GM12878 (cell line): ENCODE measurements at regions not wholly inside any gene's neighbourhood (a gene's known extent, or its start where the extent isn't known, plus 50 kb on each side); places are given as distances from the start of the nearest gene placed in this dataset.

Source experiments
- BCL3 ChIP-seq: IDR thresholded peaks from 2 replicates; pipeline ENCODE4 v1.6.1; 2011; ENCODE audit warnings: borderline replicate concordance, low read depth, mild to moderate bottlenecking, moderate library complexity, low read length; ENCODE audit not compliant: insufficient read depth, poor library complexity, severe bottlenecking
- CTCF ChIP-seq, 3 experiments: IDR thresholded peaks in 2 of 3; conservative IDR thresholded peaks in 1 of 3; 2 replicates each; pipeline ENCODE4 v1.5.1; 2011; ENCODE audit warnings: low read depth in 3 of 3, low read length in 3 of 3, mild to moderate bottlenecking in 3 of 3, control low read depth in 2 of 3, moderate library complexity in 2 of 3, inconsistent platforms in 1 of 3, mixed read lengths in 1 of 3; ENCODE audit not compliant: control insufficient read depth in 2 of 3, insufficient read depth in 1 of 3; ENCODE audit errors: extremely low read depth in 1 of 3
- EZH2 ChIP-seq: IDR thresholded peaks from 2 replicates; pipeline ENCODE4 v1.6.1; 2012; ENCODE audit warnings: low read depth, mild to moderate bottlenecking, control low read depth, inconsistent platforms, low read length, borderline replicate concordance; ENCODE audit not compliant: control insufficient read depth
- FOXM1 ChIP-seq: IDR thresholded peaks from 2 replicates; pipeline ENCODE4 v1.6.1; 2012; ENCODE audit warnings: low read depth, mild to moderate bottlenecking, inconsistent platforms, low read length, moderate library complexity
- GABPA ChIP-seq: IDR thresholded peaks from 2 replicates; pipeline ENCODE4 v1.6.1; 2014; ENCODE audit warnings: antibody characterized with exemption, low read depth, mild to moderate bottlenecking, inconsistent platforms
- IKZF1 ChIP-seq: fragments of 450-650 bp; conservative IDR thresholded peaks from 2 replicates; pipeline ENCODE4 v1.6.1; 2017; ENCODE audit warnings: antibody characterized with exemption, mild to moderate bottlenecking
- MEF2B ChIP-seq: fragments of 450-650 bp; IDR thresholded peaks from 2 replicates; pipeline ENCODE4 v1.6.1; 2018; ENCODE audit warnings: mild to moderate bottlenecking, moderate library complexity; ENCODE audit not compliant: partially characterized antibody, poor library complexity, severe bottlenecking
- POLR2A ChIP-seq: IDR thresholded peaks from 2 replicates; pipeline ENCODE4 v1.6.1; 2011; ENCODE audit warnings: low read depth, mild to moderate bottlenecking, low read length
- RBBP5 ChIP-seq: fragments of 200-600 bp; sonication (generic); conservative IDR thresholded peaks from 2 replicates; pipeline ENCODE4 v1.6.1; 2016
- SMC3 ChIP-seq: IDR thresholded peaks from 2 replicates; pipeline ENCODE4 v1.6.1; 2011; ENCODE audit warnings: low read length, improper control_type of control experiment, borderline replicate concordance
- SRF ChIP-seq, 2 experiments: IDR thresholded peaks; 2 replicates each; pipeline ENCODE4 v1.6.1; 2011; ENCODE audit warnings: low read depth in 2 of 2, low read length in 2 of 2, mild to moderate bottlenecking in 1 of 2, moderate library complexity in 1 of 2
- SUZ12 ChIP-seq: fragments of 200-600 bp; sonication (generic); IDR thresholded peaks from one replicate; pipeline ENCODE4 v1.6.1; 2018; ENCODE audit warnings: antibody characterized with exemption, mild to moderate bottlenecking; ENCODE audit not compliant: unreplicated experiment
- TF ChIP-seq, protein P1 (sequence below): IDR thresholded peaks from 2 replicates; pipeline ENCODE4 v1.6.1; 2012; ENCODE audit warnings: low read depth, low read length, improper control_type of control experiment
- TF ChIP-seq, protein P2 (sequence below): IDR thresholded peaks from 2 replicates; pipeline ENCODE4 v1.6.1; 2011; ENCODE audit warnings: low read depth, low read length, improper control_type of control experiment, borderline replicate concordance

DNA sequence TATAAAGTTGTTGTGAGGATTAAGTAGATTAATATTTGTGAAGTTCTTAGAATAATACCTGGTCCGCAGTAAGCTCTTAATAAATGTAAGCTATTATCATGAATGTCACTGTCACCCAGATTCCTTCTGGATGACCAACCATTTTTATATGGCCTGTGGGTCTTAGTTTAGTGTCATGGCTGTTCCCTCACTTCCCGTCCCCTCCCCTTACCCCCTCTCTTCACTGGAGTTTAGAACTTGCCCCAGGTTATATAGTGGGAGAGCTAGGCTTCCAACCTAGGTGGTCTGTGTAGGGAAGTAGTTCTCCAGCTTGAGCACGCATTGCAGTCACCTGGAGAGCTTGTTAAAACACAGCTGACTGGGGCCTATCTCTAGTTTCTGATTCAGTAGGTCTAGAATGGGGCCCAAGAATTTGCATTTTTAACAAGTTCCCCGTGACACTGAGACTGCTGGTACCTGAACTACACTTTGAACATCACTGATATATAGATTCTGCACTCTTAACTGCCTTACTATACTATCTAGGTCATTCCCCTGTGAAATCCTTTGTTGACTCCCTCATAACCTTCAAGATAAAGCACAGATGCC lies 66.9 kb upstream of the PLAC1 start:
- no peak for TF ChIP-seq SRF (IDR thresholded peaks at IDR 0.05; ENCODE audit: low read depth in 2 of 2, low read length in 2 of 2)
- TF ChIP-seq EZH2: no peak
- TF ChIP-seq CTCF (IDR thresholded peaks at IDR 0.05 in 2 of 3, conservative IDR thresholded peaks at IDR 0.05 in 1 of 3; ENCODE audit: control insufficient read depth in 2 of 3, extremely low read depth in 1 of 3, insufficient read depth in 1 of 3, low read depth in 3 of 3, low read length in 3 of 3): no peak
- TF ChIP-seq MEF2B: no peak
- no peak for TF ChIP-seq GABPA
- TF ChIP-seq SUZ12: no peak
- TF ChIP-seq SMC3: no peak
- no peak for TF ChIP-seq BCL3
- TF ChIP-seq RBBP5: no peak
- TF ChIP-seq, protein P1, sequence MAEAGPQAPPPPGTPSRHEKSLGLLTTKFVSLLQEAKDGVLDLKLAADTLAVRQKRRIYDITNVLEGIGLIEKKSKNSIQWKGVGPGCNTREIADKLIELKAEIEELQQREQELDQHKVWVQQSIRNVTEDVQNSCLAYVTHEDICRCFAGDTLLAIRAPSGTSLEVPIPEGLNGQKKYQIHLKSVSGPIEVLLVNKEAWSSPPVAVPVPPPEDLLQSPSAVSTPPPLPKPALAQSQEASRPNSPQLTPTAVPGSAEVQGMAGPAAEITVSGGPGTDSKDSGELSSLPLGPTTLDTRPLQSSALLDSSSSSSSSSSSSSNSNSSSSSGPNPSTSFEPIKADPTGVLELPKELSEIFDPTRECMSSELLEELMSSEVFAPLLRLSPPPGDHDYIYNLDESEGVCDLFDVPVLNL: no peak
- no peak for TF ChIP-seq POLR2A
- no peak for TF ChIP-seq FOXM1
- TF ChIP-seq IKZF1: no peak
- TF ChIP-seq, protein P2, sequence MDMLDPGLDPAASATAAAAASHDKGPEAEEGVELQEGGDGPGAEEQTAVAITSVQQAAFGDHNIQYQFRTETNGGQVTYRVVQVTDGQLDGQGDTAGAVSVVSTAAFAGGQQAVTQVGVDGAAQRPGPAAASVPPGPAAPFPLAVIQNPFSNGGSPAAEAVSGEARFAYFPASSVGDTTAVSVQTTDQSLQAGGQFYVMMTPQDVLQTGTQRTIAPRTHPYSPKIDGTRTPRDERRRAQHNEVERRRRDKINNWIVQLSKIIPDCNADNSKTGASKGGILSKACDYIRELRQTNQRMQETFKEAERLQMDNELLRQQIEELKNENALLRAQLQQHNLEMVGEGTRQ: no peak
